Uterus (tissue), 3 donors: ENCODE measurements at regions not wholly inside any gene's neighbourhood (a gene's known extent, or its start where the extent isn't known, plus 50 kb on each side); places are given as distances from the start of the nearest gene placed in this dataset.

Source experiments
- DNase-seq, 2 donors: peaks; one replicate each; pipeline ENCODE4 v3.0.0-alpha.2; 2019 to 2020
- H3K27ac ChIP-seq, 2 donors: fragments of 200-600 bp; sonication (generic); 1 replicate in 1 of 2; 2 replicates in 1 of 2; pipeline ENCODE4 v1.5.1; 2016 to 2018
- H3K27me3 ChIP-seq, 2 donors: fragments of 200-600 bp; sonication (generic); one replicate each; pipeline ENCODE4 v1.5.1; 2018 to 2019; ENCODE audit warnings: control low read depth in 1 of 2
- H3K36me3 ChIP-seq, 2 donors: fragments of 200-600 bp; sonication (generic); one replicate each; pipeline ENCODE4 v1.5.1; 2019; ENCODE audit warnings: control low read depth in 1 of 2
- H3K4me1 ChIP-seq, 2 donors: fragments of 200-600 bp; sonication (generic); one replicate each; pipeline ENCODE4 v1.5.1; 2018 to 2019; ENCODE audit warnings: control low read depth in 1 of 2
- H3K4me3 ChIP-seq, 2 donors: fragments of 200-600 bp; sonication (generic); 1 replicate in 1 of 2; 2 replicates in 1 of 2; pipeline ENCODE4 v1.5.1; 2018 to 2019; ENCODE audit warnings: mild to moderate bottlenecking in 1 of 2
- H3K9me3 ChIP-seq, 2 donors: fragments of 200-600 bp; sonication (generic); one replicate each; pipeline ENCODE4 v1.5.1; 2019; ENCODE audit warnings: control low read depth in 1 of 2
- POLR2A ChIP-seq, 2 donors: fragments of 450-650 bp; IDR thresholded peaks; one replicate each; pipeline ENCODE4 v1.6.1; 2016; ENCODE audit warnings: antibody characterized with exemption in 2 of 2, mild to moderate bottlenecking in 1 of 2, moderate library complexity in 1 of 2
- intact Hi-C: fragments of 100-400 bp; cut with DNase I; formaldehyde crosslinking; loops from one replicate; pipeline ENCODE4 v1.15.1; 2023; ENCODE audit warnings: low total_unique reads
- TF ChIP-seq, protein P1 (sequence below), 4 experiments: fragments of 200-600 bp in 2 of 4; fragments of 450-650 bp in 2 of 4; sonication (generic) in 2 of 4; IDR thresholded peaks; one replicate each; pipeline ENCODE4 v1.5.1; 2016 to 2019; ENCODE audit warnings: antibody characterized with exemption in 4 of 4, mild to moderate bottlenecking in 2 of 4, moderate library complexity in 1 of 4
- donor health status: DM: yes; HTN: yes; CAD: no.

DNA sequence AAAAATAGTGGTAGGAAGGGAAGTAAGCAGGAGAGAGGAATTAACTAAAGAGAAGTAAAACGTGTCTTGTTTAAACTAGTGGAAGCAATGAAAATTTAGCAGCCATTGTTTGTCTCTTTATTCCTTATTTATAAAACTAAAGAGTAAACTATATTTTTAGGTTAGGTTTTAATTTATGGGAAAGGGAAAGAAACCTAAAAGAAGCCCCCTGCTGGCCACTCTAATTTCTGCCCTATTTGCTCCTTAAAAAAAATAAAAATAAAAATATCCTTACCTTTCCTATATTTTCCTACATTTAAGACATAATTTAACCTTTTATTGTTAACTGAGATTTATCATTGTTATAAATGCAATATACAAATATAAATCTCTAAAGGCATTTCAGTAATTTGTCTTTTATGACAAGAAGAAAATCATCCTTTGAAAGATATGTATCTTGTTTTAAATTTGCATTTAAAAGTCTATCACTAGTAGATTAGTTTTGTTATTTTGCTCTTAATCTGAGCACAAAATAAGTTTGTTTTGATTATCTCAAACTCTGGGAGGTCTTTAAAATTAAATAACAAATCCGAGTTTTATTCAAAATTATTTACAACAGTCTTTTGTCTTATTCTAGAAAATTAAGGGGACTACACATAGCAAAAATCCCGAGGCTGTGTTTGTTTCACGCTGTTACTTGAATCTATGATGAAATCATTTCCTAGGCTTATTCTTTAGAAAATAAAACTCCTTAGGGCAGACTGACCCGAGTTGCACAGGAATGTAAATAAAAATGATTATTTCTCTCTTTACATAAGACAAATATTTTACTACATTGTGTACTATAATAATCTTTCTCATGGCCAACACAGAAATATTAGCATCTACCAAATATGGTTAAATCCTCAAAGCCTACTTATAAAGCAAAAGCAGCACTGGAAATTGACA is 201.7 kb downstream of the NRIP1 start:
- TF ChIP-seq, protein P1, sequence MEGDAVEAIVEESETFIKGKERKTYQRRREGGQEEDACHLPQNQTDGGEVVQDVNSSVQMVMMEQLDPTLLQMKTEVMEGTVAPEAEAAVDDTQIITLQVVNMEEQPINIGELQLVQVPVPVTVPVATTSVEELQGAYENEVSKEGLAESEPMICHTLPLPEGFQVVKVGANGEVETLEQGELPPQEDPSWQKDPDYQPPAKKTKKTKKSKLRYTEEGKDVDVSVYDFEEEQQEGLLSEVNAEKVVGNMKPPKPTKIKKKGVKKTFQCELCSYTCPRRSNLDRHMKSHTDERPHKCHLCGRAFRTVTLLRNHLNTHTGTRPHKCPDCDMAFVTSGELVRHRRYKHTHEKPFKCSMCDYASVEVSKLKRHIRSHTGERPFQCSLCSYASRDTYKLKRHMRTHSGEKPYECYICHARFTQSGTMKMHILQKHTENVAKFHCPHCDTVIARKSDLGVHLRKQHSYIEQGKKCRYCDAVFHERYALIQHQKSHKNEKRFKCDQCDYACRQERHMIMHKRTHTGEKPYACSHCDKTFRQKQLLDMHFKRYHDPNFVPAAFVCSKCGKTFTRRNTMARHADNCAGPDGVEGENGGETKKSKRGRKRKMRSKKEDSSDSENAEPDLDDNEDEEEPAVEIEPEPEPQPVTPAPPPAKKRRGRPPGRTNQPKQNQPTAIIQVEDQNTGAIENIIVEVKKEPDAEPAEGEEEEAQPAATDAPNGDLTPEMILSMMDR (IDR thresholded peaks at IDR 0.05): peak in 2 of 4 experiments; percentile 32 to 40
- TF ChIP-seq POLR2A (IDR thresholded peaks at IDR 0.05): no peak
- Histone ChIP-seq H3K4me3 (no peak overlapping the region), H3K27me3 (no peaks in the 10 kb centered on the region), H3K27ac (peak overlapping the region in 1 of 2 donors; percentile 5), H3K9me3 (no peaks in the 10 kb centered on the region), H3K36me3 (no peaks in the 10 kb centered on the region), H3K4me1 (no peaks in the 10 kb centered on the region)
- intact Hi-C loops: no loop called here
- no peak for DNase-seq

DNA sequence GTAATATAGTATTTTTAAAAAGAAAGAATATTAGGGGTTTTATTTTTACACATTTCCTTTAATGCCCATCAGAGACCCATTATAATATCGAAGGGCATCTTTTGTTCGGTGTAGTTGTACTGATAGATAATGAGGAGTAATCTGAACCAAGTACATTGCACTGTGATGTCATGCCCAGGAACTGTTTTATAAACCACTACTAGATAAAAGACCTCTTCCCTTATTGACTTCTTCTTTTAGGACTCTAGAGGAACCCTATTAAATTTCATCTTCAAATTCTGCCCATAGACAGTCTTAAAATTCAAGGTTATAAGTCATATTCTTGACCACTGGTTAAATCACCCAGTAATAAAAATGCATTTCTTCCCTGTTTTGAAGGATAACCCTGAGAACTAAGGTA is 206.5 kb downstream of the NRIP1 start:
- TF ChIP-seq, protein P1 (IDR thresholded peaks at IDR 0.05): no peak
- TF ChIP-seq POLR2A (IDR thresholded peaks at IDR 0.05): no peak
- Histone ChIP-seq H3K27ac (no peak overlapping the region), H3K27me3 (no peaks in the 10 kb centered on the region), H3K4me3 (no peak overlapping the region), H3K4me1 (no peaks in the 10 kb centered on the region), H3K36me3 (no peaks in the 10 kb centered on the region), H3K9me3 (no peaks in the 10 kb centered on the region)
- no peak for DNase-seq
- intact Hi-C loops: no loop called here

DNA sequence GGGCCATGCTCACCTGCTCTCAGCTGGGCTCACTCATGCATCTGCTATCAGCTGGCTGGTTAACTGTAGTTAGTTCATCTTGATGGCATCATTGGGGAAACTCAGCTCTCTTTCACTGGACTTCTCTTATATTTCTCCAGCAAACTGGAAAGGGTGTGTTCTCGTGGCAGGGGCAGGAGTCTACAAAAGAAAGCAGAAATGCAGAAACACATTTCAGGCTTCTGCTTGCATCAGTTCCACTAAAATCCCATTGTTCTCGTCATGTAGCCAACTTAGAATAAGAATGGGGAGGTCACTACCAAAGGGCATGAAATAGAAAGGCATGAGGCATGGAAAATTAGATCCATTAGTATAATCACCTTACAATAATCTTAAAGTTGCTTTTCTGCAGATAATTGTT is 207.3 kb downstream of the NRIP1 start:
- DNase-seq: no peak
- H3K36me3 ChIP-seq: no peaks in the 10 kb centered on the region
- no peak overlapping the region for H3K4me3 ChIP-seq
- H3K4me1 ChIP-seq: no peaks in the 10 kb centered on the region
- H3K9me3 ChIP-seq: no peaks in the 10 kb centered on the region
- TF ChIP-seq, protein P1 (IDR thresholded peaks at IDR 0.05): no peak
- no peak for TF ChIP-seq POLR2A (IDR thresholded peaks at IDR 0.05)
- no peaks in the 10 kb centered on the region for H3K27me3 ChIP-seq
- intact Hi-C loops: no loop called here
- no peak overlapping the region for H3K27ac ChIP-seq

DNA sequence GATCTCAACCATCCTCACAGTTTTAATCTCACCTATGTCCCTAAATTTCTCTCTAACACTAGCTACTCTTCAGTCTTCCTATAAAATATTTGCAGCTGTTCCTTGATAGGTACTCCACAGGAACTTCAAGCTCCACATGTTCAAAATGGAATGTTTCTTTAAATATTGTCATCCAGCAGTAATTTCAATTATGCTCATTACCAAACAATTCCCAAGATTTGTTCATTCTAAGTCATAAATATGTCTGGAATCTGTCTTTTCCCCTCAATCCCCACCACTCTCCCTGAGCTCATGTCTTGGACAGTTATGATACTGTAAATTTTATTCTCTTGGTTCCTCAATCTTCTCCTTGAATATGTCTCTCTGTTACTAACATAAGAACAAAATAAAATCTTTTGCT is 214.4 kb downstream of the NRIP1 start:
- intact Hi-C loops: no loop called here
- no peaks in the 10 kb centered on the region for H3K9me3 ChIP-seq
- no peaks in the 10 kb centered on the region for H3K4me1 ChIP-seq
- H3K27ac ChIP-seq: no peak overlapping the region
- no peak overlapping the region for H3K4me3 ChIP-seq
- H3K27me3 ChIP-seq: no peaks in the 10 kb centered on the region
- H3K36me3 ChIP-seq: no peaks in the 10 kb centered on the region
- TF ChIP-seq POLR2A (IDR thresholded peaks at IDR 0.05): no peak
- TF ChIP-seq, protein P1 (IDR thresholded peaks at IDR 0.05): no peak
- no peak for DNase-seq

DNA sequence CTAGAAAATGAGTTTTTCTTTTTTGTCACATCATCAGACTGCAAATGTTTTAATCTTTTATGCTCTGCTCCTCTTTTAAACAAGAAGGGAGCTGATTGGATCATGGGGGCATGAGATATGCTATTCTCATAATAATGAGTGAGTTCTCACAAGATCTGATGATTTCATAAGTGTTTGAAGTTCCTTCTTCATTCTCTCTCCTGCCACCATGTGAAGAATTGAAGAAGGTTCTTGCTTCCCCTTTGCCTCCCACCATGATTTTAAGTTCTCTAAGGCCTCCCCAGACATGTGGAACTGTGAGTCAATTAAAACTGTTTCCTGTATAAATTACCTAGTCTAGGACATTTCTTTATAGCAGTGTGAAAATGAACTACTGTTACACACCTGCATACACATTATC is 218.2 kb downstream of the NRIP1 start:
- H3K9me3 ChIP-seq: no peaks in the 10 kb centered on the region
- intact Hi-C loops: no loop called here
- no peaks in the 10 kb centered on the region for H3K27me3 ChIP-seq
- H3K4me3 ChIP-seq: no peak overlapping the region
- H3K27ac ChIP-seq: no peak overlapping the region
- no peak for TF ChIP-seq POLR2A (IDR thresholded peaks at IDR 0.05)
- TF ChIP-seq, protein P1 (IDR thresholded peaks at IDR 0.05): no peak
- no peaks in the 10 kb centered on the region for H3K36me3 ChIP-seq
- no peak for DNase-seq
- H3K4me1 ChIP-seq: no peaks in the 10 kb centered on the region
